Left renal cortex interstitium (tissue), 4 donors: ENCODE measurements at regions not wholly inside any gene's neighbourhood (a gene's known extent, or its start where the extent isn't known, plus 50 kb on each side); places are given as distances from the start of the nearest gene placed in this dataset.
"Not testable (repeated sequence)": the region's sequence is repeated elsewhere in the genome, so short reads cannot be mapped to it uniquely, and the experiment has no call there.

Source experiments
- DNase-seq, 4 donors: peaks; one replicate each; pipeline ENCODE4 v3.0.0-alpha.2; 2013; ENCODE audit warnings: low read depth in 4 of 4, low spot score in 2 of 4, missing footprints in 1 of 4

DNA sequence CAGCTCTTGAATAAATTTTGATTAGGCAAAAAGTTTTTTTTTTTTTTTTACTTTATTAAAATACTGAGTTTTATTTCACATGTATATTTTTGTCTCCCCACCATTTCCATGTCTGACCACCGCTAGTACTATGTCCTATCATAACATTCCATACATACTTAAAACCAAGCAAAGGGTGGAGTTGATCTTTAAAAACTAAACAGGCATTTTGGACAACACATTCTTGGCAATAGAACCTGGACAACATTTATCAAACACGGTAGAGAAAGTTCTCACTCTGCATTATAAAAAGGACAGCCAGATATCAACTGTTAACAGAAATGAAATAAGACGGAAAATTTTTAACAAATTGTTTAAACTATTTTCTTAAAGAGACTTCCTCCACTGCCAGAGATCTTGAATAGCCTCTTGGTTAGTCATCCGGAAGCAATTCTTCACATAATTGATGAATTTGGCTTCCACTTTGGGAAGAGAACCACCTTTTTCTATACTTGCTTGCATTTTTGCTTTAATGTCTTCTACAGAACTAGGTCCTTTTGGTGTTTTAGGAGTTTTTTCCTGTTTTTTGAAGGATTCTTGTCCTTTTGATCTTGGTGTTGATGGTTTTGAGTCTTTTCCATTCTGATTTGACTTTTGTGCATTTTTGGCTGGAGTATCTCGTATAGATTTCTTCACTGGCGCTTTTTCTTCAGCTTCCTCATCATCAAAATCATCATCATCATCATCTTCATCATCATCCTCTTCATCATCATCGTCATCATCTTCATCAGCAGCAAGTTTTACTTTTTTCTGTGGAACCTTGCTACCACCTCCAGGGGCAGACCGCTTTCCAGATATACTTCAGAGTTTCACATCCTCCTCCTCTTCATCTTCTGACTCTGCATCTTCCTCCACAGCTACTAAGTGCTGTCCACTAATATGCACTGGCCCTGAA is 58.7 kb downstream of the POU5F2 start:
- not testable (repeated sequence) for DNase-seq

DNA sequence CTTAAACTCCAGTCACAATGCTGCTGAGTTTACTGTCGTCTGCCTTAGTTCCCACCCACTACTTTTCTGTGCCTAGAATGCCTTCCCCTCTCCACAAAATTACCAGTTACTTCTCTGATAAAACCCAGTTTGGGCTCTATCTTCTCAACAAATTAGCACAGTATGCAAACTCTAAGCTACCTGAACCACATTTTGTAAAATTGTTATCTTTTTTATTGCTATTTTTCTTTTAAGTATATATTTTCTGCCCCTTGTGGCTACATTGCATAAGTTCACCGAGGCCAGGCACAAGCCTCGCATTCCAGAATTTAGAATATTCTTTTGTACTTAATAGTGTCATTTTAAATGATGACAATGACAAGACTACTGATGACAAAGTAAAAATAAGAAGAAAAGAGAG is 60.0 kb downstream of the POU5F2 start:
- no peak for DNase-seq

DNA sequence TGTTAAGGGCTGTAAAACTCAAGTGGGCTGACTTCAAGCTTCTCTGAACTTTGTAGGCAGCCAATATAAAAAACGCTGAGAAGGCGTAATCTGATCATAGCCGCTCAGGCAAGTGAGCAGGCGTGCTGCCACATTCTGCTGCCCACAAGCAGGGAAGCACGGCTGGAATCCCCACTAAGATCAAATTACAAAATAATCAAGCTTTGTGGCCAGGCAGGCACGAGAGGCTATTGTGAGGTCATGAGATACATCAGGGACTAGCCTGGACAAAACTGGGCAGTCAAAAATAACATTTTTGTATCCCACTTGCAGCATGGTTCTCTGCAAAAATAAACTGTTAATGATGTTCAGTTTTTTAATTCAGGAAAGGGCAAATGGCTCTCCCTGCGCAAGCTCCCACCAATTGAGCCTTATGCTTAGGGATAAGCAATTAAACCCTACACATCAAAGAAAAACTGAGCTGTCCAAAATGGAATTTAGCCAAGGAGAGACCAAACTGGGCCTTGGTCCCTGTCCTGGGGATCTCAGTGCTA is 64.0 kb downstream of the POU5F2 start:
- peak; percentile 60 to 78 (median 74) for DNase-seq

DNA sequence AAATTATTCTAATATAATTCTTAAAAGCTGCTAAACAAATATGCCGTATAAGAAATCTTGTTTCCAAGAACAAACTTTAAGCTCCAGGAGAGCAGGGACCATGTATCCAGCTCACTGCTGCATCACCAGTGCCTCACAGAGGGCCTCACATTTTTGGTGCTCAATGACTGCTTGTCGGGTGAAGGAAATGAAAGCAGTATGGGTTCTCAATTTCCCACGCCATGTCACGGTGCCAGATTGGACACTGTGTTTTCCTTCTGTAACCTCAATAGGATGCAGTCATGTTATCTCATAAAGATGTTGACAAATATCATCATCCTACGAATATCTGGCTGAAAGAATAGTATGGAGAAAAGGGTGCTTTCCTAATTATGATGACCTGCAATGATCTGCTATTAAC is 64.7 kb downstream of the POU5F2 start:
- no peak for DNase-seq

DNA sequence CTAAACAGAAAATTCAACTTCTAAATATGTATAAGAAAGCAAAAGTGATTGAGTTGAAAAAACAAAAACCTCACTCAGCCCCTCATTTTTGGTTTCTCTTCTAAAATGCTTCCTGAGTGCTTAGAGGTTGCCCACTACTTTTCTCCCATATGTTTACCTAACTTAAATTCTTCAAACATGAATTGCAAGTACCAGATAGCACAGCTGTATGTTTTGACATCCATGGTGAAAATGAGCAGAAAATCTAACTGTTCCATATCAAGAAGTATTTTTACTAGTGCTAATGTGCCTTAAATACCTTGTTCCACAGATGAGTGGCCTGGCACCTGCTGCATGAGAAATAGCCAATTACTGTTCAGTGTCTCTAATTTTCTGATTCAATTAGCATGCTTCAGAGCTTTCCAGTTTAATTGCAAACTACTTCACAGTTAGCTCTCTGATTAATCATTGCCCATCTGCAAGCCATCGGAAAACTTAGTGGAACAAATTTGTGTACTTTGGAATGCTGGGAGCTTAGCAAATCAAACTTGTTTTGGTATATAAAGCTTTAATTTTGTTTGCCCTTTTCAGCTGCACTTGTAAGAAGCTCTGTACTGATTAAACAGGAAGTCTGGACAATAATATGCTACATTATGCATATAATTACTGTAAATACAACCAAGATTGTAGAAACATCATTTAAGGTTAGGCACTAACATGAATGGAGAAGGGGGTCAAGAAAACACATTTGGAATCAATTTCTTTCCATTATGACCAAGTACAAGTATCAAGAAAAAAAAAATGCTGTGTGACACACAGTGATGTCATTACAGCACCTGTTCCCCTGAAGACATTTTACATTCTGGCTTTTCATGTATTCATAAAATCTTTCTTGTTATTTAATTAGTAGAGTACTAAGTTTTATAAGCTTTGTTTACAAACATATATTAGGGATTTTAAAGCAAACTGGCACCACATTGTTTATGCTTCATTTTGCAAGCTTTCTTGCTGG is 65.6 kb downstream of the POU5F2 start:
- no peak for DNase-seq

DNA sequence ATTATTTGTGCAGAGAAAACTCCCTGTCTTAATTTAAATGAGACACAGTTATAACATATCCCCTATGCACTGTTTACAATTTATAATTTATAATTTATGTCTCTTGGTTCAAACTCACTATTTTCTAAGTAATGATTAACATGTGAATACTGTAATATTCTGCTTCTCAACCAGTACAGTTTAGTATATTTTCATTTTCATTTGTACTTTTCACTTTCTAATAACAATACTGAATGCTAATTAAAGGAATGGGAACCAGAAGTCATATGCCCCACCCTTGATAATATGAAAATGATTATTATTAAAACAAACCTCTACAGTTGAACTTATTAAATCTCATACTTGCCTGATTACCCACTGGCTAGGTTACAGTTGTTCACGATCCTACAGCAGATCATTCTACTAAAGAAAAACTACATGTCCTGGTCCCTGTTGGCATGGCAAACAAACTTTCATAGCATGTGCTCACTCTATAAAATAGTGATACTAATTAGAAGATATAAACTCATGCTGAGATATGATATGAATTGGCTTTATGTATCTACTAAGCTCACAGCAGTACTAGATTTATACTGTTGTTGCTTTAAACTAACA is 66.4 kb downstream of the POU5F2 start:
- no peak for DNase-seq

DNA sequence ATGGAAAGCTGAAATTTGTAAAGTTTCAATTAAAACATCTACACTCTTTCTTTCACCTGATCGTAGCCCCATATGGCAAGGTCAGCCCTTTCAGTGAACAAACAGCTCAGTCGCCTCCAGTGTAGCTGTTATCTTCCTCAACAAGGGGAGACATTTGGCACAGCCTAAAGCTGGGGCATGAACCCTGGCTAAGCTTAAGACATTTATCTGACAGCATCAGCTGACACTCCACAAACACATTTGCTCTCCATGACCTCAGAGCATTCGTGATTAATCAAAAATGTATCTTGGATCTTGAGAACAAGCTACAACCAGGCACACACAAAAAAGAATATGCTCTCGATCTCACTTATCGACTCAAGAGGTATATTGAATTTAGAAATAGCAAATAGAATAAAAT is 67.3 kb downstream of the POU5F2 start:
- no peak for DNase-seq

DNA sequence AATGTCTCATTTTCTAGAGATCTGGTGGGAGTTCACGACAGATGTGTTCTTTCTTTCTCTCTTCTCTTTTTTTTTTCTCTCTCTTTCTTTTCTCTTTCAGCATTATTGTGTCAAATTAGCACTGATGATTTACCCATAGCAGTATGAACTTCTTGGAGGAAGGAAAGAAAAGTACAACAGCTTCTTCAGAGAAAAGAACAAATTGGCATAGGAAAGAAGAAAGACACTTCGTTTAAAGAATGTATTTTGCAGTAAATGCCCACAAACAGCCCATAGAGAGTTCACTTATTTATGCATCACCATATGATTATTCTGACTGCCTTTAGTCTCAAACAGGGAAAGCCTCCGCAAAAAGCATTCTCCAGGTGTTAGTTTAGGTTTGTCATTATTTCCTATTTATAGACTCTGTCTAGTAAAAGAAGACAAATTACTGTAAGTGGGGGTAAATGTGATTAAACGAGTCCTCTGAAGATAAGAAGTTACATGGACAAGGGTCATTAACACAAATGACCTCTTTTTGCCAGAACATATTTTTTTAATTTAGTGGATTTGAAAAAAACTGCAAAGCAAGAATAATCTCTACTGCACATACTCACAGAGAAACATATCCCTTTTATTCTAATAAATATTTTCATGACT is 68.0 kb downstream of the POU5F2 start:
- no peak for DNase-seq

DNA sequence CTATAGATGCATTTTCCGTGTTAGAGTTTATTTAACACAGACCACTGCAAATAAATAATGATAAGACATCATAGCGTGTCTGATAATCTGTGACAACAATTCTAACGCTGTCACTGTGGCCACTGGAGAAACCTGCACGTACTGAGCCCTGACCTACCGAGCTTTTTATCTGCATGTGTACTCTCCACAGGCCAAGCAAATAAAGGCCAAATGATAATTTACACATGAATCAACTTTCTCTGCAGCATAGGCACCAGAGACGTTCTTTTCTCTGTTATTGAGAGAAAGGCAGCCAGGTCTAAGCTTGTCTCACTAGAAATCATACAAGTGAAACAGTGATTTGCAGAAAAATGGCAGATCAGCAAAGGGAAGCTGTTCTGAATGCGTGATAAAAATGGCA is 75.8 kb downstream of the POU5F2 start:
- no peak for DNase-seq

DNA sequence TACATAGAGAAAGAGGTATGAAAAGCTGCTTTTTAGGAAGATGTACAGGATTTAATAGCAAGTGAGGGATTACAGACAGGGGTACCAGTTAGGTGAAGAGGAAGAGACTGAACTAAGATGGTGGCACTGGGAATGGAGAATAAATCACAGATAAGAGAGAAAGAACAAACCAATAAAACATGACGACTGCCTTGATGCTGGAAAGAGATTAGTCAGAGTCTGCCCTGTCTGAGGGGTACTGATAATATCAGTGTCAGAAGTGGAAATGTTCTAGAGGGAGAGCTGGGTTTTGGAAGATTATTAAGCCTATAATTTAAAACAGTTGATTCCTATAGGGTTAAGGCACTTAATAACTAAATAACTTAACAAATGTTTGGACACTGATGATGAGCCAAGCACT is 77.7 kb downstream of the NR2F1 start:
- DNase-seq = no peak

DNA sequence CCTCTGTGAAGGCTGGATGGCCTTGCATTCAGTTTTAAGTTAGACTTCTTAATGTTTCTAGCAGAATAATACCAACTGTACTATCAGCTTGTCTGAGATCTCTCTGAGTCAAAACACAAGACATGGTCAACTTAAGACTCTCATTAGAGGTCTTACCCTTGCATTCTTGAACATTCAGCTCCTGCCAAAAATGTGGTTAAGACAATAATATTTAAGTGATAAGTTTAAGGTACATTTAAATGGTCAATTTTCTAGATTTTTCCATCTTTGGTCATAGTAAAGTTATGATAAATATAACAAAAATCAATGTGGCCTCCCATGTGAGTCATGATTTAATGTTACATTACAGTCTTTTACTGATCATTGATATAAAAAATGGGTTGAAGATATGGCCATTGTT is 75.0 kb downstream of the NR2F1 start:
- no peak for DNase-seq

DNA sequence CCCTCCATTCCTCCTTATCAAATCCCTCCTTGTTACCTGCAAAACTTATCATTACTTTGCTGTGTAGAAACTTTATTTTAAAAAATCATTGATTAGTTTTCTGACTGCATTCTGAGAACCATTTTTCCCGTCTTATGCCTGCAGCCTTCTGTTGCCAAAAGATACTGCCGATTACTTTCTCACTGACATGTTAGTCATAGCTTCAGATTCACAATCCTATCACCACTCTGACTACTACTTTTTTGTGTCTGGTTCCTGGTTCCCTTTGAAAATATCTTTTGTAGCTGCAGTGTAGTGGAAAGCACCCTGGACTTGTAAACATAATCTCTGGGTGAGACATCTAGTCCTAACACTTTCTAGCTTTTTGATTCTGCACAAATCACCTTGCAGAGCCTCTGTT is 71.7 kb downstream of the NR2F1 start:
- no peak for DNase-seq

DNA sequence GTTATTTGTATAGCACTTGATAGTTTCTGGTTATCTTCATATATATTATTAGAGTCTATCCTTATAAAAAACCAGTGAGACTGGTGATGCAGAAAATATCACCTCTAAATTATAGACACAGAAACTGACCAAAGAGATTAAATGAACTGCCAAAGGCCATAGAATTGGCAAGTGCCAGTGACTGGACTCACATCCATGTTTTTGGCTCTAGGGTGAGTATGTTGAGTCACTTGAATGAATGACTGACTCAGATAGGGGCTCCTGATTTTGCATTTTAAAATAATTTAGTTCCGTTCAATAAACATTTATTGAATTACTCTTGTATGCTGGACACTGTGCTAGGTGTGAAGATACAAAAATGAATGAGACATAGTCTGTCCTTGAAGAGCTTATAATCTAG is 70.7 kb downstream of the NR2F1 start:
- no peak for DNase-seq

DNA sequence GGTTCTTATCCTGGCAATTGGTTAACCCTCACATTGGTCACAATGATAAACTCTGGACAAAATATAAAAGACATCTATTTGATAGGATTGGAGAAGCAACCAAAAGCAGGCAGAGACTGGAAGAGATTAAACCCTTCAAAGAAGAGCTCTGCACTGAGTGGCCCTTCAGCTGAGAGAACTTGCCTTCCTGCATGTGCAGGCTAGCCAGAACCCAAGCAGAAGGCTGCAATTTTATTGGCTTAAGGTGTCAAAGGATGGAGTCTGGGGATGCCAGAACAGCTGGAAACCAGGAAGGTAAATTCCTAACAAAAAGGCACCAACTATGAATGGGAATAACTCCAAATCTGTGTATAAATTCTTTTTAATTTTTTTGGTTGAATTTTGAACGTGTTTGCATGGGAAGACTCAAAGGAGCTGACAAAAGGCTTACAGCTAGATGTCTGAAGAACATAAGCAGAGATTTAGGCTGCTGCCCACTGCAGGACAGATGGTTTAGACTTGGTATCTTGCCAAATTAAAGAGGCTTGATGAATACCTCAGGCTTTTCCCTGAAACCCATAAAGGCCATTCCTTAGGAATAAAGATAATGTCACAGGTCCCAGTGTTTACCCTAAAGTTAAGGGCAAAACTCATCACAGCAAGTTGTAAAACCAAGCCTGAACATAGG is 66.3 kb downstream of the NR2F1 start:
- DNase-seq = no peak

DNA sequence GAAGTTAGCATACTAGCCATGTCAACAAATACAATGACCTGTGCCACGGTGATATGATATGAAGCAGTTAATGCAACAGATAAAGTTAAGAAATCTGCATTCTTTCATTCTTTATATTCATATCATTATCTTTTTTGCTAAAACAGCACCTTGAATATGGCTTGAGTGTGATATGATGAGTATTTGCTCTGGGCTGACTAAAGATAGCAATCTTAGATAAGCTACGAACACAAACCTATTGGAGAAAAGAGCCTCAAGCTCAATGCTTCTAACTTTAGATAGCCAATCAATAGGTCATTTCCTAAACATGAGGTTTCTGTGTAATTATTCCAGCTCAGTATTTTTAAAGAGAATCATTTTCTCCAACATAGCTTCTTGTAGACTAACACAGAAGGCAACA is 61.7 kb downstream of the NR2F1 start:
- no peak for DNase-seq
